GM10266 (cell line): ENCODE measurements at regions not wholly inside any gene's neighbourhood (a gene's known extent, or its start where the extent isn't known, plus 50 kb on each side); places are given as distances from the start of the nearest gene placed in this dataset.
"Not testable (repeated sequence)": the region's sequence is repeated elsewhere in the genome, so short reads cannot be mapped to it uniquely, and the experiment has no call there.

ENCODE experiments used
- DNase-seq: peaks from one replicate; pipeline ENCODE4 v3.0.0; 2012; ENCODE audit errors: extremely low spot score
- CTCF ChIP-seq: IDR thresholded peaks from 2 replicates; pipeline ENCODE4 v1.5.1; 2012; ENCODE audit warnings: mild to moderate bottlenecking, low read depth; ENCODE audit not compliant: control insufficient read depth, insufficient read depth; ENCODE audit errors: missing control alignments

- no peak for TF ChIP-seq CTCF
These were observed 636.1 kb downstream of the KIF4B start for GRCh38 chr5:155649666-155650065.

GRCh38 chr5:155655569-155655968 lies 642.0 kb downstream of the KIF4B start:
- no peak for DNase-seq
- no peak for TF ChIP-seq CTCF

More at GRCh38 chr5:155649666-155650065, 636.1 kb downstream of the KIF4B start:
- no peak for DNase-seq

GRCh38 chr5:155661859-155662258 lies 648.3 kb downstream of the KIF4B start:
- no peak for TF ChIP-seq CTCF

GRCh38 chr5:155665361-155665760 lies 651.8 kb downstream of the KIF4B start:
- no peak for TF ChIP-seq CTCF
- DNase-seq: no peak

More at GRCh38 chr5:155661859-155662258, 648.3 kb downstream of the KIF4B start:
- DNase-seq: no peak

- not testable (repeated sequence) for DNase-seq
These were observed 655.0 kb upstream of the SGCD start for GRCh38 chr5:155672001-155672400.

GRCh38 chr5:155676967-155677366 lies 650.0 kb upstream of the SGCD start:
- no peak for TF ChIP-seq CTCF
- DNase-seq: no peak

- no peak for TF ChIP-seq CTCF
- DNase-seq: no peak
These were observed 648.6 kb upstream of the SGCD start for GRCh38 chr5:155678371-155678770.

GRCh38 chr5:155679530-155679929 lies 647.4 kb upstream of the SGCD start:
- no peak for TF ChIP-seq CTCF
- no peak for DNase-seq
